ENCODE measurements at regions not wholly inside any gene's neighbourhood (a gene's known extent, or its start where the extent isn't known, plus 50 kb on each side); places are given as distances from the start of the nearest gene placed in this dataset.

DNA sequence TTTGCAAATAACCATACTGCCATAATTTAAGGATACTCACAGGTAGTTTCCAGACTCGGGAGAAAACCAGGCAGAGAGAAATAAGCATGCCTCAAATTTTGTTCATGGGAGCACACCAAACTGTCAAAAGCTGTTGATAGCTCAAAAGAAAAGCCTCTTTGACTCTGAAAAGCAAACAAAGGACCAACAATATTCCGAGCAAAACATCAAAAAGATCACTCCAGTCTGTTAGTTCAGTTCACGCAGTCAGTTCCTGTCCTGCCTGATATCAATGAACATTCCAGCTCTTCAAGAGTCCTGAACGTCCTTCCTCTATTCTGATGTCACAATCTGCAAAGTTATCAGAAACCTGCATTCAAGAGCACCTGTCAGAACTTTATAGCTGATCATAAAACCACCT, 78.7 kb downstream of the RRM2 start:
- ATAC-seq (no peak), DNase-seq (no peak)
- intact Hi-C loops (cut with micrococcal nuclease): no loop called here
- H3K4me3 Mint-ChIP-seq: no peak overlapping the region
- H3K9me3 Mint-ChIP-seq: no peaks in the 10 kb centered on the region
- no peaks in the 10 kb centered on the region for H3K4me1 Mint-ChIP-seq (ENCODE audit: low read depth)
- TF ChIP-seq, protein P1, sequence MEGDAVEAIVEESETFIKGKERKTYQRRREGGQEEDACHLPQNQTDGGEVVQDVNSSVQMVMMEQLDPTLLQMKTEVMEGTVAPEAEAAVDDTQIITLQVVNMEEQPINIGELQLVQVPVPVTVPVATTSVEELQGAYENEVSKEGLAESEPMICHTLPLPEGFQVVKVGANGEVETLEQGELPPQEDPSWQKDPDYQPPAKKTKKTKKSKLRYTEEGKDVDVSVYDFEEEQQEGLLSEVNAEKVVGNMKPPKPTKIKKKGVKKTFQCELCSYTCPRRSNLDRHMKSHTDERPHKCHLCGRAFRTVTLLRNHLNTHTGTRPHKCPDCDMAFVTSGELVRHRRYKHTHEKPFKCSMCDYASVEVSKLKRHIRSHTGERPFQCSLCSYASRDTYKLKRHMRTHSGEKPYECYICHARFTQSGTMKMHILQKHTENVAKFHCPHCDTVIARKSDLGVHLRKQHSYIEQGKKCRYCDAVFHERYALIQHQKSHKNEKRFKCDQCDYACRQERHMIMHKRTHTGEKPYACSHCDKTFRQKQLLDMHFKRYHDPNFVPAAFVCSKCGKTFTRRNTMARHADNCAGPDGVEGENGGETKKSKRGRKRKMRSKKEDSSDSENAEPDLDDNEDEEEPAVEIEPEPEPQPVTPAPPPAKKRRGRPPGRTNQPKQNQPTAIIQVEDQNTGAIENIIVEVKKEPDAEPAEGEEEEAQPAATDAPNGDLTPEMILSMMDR (IDR thresholded peaks at IDR 0.05): no peak
- ChIA-PET CTCF (interaction anchor here (1.1 to 1.7 kb wide), 2 partner anchors 29 to 234 kb away, joined by 3 to 4 read pairs; no protein-coding TSS in a partner anchor), POLR2A (interaction anchor here (0.6 kb wide), 1 partner anchor 34 kb away, joined by 3 read pairs; no protein-coding TSS in a partner anchor)
- no peak overlapping the region for H3K27ac Mint-ChIP-seq
- H3K36me3 Mint-ChIP-seq (ENCODE audit: low read depth): peaks cover 9% of the 10 kb centered on the region
- no peaks in the 10 kb centered on the region for H3K27me3 Mint-ChIP-seq

GRCh38 chr2:10202131-10202665, 79.7 kb downstream of the RRM2 start:
- no peaks in the 10 kb centered on the region for H3K27me3 Mint-ChIP-seq
- H3K9me3 Mint-ChIP-seq: no peaks in the 10 kb centered on the region
- CTCF ChIA-PET: interaction anchor here (1.0 to 1.7 kb wide), 2 partner anchors 28 to 233 kb away, joined by 3 to 4 read pairs; no protein-coding TSS in a partner anchor
- H3K4me1 Mint-ChIP-seq (ENCODE audit: low read depth): no peaks in the 10 kb centered on the region
- intact Hi-C loops (cut with micrococcal nuclease): no loop called here
- H3K4me3 Mint-ChIP-seq: no peak overlapping the region
- peaks cover 9% of the 10 kb centered on the region for H3K36me3 Mint-ChIP-seq (ENCODE audit: low read depth)
- DNase-seq (no peak), ATAC-seq (no peak)
- POLR2A ChIA-PET: no interaction called here
- no peak overlapping the region for H3K27ac Mint-ChIP-seq
- TF ChIP-seq, protein P1 (IDR thresholded peaks at IDR 0.05): no peak

- Mint-ChIP-seq H3K9me3 (no peaks in the 10 kb centered on the region), H3K36me3 (ENCODE audit: low read depth) (peaks cover 2% of the 10 kb centered on the region), H3K4me3 (no peak overlapping the region), H3K4me1 (ENCODE audit: low read depth) (no peaks in the 10 kb centered on the region), H3K27me3 (no peaks in the 10 kb centered on the region), H3K27ac (no peak overlapping the region)
- ATAC-seq: no peak
- intact Hi-C loops (cut with micrococcal nuclease): no loop called here
- TF ChIP-seq, protein P1 (IDR thresholded peaks at IDR 0.05): no peak
- ChIA-PET POLR2A (no interaction called here), CTCF (no interaction called here)
- DNase-seq: no peak
Observed at GRCh38 chr2:10204326-10205161, 82.0 kb downstream of the RRM2 start.

DNA sequence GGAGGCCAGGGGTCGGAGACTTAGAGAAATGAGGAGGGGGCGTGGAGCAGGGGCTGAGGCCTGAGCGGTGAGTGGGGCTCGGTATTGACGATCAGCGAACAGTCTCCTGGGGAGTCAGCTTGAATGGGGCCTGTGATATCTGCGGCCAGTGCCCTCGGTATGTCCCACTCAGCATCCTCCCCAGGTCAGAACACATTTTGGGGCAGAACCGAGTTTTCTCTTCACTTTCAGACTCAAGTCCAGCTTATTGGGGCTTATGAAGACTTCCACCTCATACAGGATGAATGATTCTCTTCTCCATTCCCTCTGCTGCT, 82.6 kb downstream of the RRM2 start:
- intact Hi-C loops (cut with micrococcal nuclease): no loop called here
- Mint-ChIP-seq H3K4me1 (ENCODE audit: low read depth) (no peaks in the 10 kb centered on the region), H3K9me3 (no peaks in the 10 kb centered on the region), H3K27ac (no peak overlapping the region), H3K27me3 (no peaks in the 10 kb centered on the region), H3K36me3 (ENCODE audit: low read depth) (peaks cover 2% of the 10 kb centered on the region), H3K4me3 (no peak overlapping the region)
- CTCF ChIA-PET: no interaction called here
- POLR2A ChIA-PET: no interaction called here
- TF ChIP-seq, protein P1 (IDR thresholded peaks at IDR 0.05): no peak
- DNase-seq (no peak), ATAC-seq (no peak)

DNA sequence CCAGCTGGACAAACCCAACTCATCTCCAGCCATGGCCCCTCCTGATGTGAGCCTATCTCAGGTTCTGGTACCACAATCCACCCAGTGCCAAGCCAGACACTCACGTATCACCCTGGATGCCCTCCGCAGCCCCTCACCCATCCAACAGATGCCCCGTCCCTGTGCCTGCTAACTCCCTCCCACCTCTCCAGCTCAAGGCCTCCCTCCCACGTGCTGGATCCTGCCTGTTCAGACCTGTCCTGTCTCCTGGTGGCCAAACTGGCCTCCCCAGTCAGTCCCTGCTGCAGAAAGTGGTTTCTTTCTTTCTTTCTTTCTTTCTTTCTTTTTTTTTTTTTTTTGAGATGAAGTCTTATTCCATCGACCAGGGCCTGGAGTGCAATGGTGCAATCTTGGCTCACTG, 86.2 kb downstream of the RRM2 start:
- H3K4me3 Mint-ChIP-seq: no peak overlapping the region

More for the DNA sequence above, 86.2 kb downstream of the RRM2 start:
- H3K27ac Mint-ChIP-seq: no peak overlapping the region
- intact Hi-C loops (cut with micrococcal nuclease): no loop called here
- no peaks in the 10 kb centered on the region for H3K9me3 Mint-ChIP-seq
- TF ChIP-seq, protein P1 (IDR thresholded peaks at IDR 0.05): no peak
- CTCF ChIA-PET: no interaction called here
- ATAC-seq: no peak
- no peaks in the 10 kb centered on the region for H3K27me3 Mint-ChIP-seq
- no peaks in the 10 kb centered on the region for H3K4me1 Mint-ChIP-seq (ENCODE audit: low read depth)
- POLR2A ChIA-PET: interaction anchor here (1.3 kb wide), 1 partner anchor 201 kb away, joined by 3 read pairs; no protein-coding TSS in a partner anchor
- no peak for DNase-seq
- H3K36me3 Mint-ChIP-seq (ENCODE audit: low read depth): peaks cover 2% of the 10 kb centered on the region
